ENCODE measurements at regions not wholly inside any gene's neighbourhood (a gene's known extent, or its start where the extent isn't known, plus 50 kb on each side); places are given as distances from the start of the nearest gene placed in this dataset.

GRCh38 chr11:95520369-95521132 lies 269.0 kb downstream of the FAM76B start:
- H3K27me3 ChIP-seq (ENCODE audit: control insufficient read depth in 2 of 2, insufficient read depth in 2 of 2, low read length in 2 of 2) = no peaks in the 10 kb centered on the region
- H3K9me3 ChIP-seq (ENCODE audit: control insufficient read depth in 2 of 2, low read length in 2 of 2) = no peaks in the 10 kb centered on the region
- H3K4me3 ChIP-seq (ENCODE audit: low read length in 2 of 2) = no peak overlapping the region
- H3K36me3 ChIP-seq (ENCODE audit: control insufficient read depth in 2 of 2, insufficient read depth in 2 of 2, low read length in 2 of 2) = no peaks in the 10 kb centered on the region
- no peak overlapping the region for H3K27ac ChIP-seq (ENCODE audit: low read depth in 2 of 2, low read length in 2 of 2)
- no peak overlapping the region for H3K9ac ChIP-seq (ENCODE audit: low read depth in 1 of 2, low read length in 2 of 2)
- no peaks in the 10 kb centered on the region for H3K4me1 ChIP-seq (ENCODE audit: control insufficient read depth in 2 of 2, insufficient read depth in 2 of 2, low read length in 2 of 2)

- H3K4me3 ChIP-seq (ENCODE audit: low read length in 2 of 2) = no peak overlapping the region
- no peak overlapping the region for H3K27ac ChIP-seq (ENCODE audit: low read depth in 2 of 2, low read length in 2 of 2)
- H3K36me3 ChIP-seq (ENCODE audit: control insufficient read depth in 2 of 2, insufficient read depth in 2 of 2, low read length in 2 of 2) = no peaks in the 10 kb centered on the region
- H3K27me3 ChIP-seq (ENCODE audit: control insufficient read depth in 2 of 2, insufficient read depth in 2 of 2, low read length in 2 of 2) = no peaks in the 10 kb centered on the region
- H3K9ac ChIP-seq (ENCODE audit: low read depth in 1 of 2, low read length in 2 of 2) = no peak overlapping the region
- no peaks in the 10 kb centered on the region for H3K9me3 ChIP-seq (ENCODE audit: control insufficient read depth in 2 of 2, low read length in 2 of 2)
- H3K4me1 ChIP-seq (ENCODE audit: control insufficient read depth in 2 of 2, insufficient read depth in 2 of 2, low read length in 2 of 2) = no peaks in the 10 kb centered on the region
Measured at GRCh38 chr11:95519912-95520311, 269.7 kb downstream of the FAM76B start.

- H3K27me3 ChIP-seq (ENCODE audit: control insufficient read depth in 2 of 2, insufficient read depth in 2 of 2, low read length in 2 of 2) = no peaks in the 10 kb centered on the region
- no peaks in the 10 kb centered on the region for H3K36me3 ChIP-seq (ENCODE audit: control insufficient read depth in 2 of 2, insufficient read depth in 2 of 2, low read length in 2 of 2)
- H3K4me3 ChIP-seq (ENCODE audit: low read length in 2 of 2) = no peak overlapping the region
- no peaks in the 10 kb centered on the region for H3K9me3 ChIP-seq (ENCODE audit: control insufficient read depth in 2 of 2, low read length in 2 of 2)
- H3K9ac ChIP-seq (ENCODE audit: low read depth in 1 of 2, low read length in 2 of 2) = no peak overlapping the region
- no peak overlapping the region for H3K27ac ChIP-seq (ENCODE audit: low read depth in 2 of 2, low read length in 2 of 2)
- no peaks in the 10 kb centered on the region for H3K4me1 ChIP-seq (ENCODE audit: control insufficient read depth in 2 of 2, insufficient read depth in 2 of 2, low read length in 2 of 2)
Measured at GRCh38 chr11:95517453-95517852, 272.1 kb downstream of the FAM76B start.

GRCh38 chr11:95516786-95517185 lies 272.8 kb downstream of the FAM76B start:
- H3K9ac ChIP-seq (ENCODE audit: low read depth in 1 of 2, low read length in 2 of 2) = no peak overlapping the region
- no peaks in the 10 kb centered on the region for H3K27me3 ChIP-seq (ENCODE audit: control insufficient read depth in 2 of 2, insufficient read depth in 2 of 2, low read length in 2 of 2)
- H3K9me3 ChIP-seq (ENCODE audit: control insufficient read depth in 2 of 2, low read length in 2 of 2) = no peaks in the 10 kb centered on the region
- H3K36me3 ChIP-seq (ENCODE audit: control insufficient read depth in 2 of 2, insufficient read depth in 2 of 2, low read length in 2 of 2) = no peaks in the 10 kb centered on the region
- no peak overlapping the region for H3K4me3 ChIP-seq (ENCODE audit: low read length in 2 of 2)
- no peak overlapping the region for H3K27ac ChIP-seq (ENCODE audit: low read depth in 2 of 2, low read length in 2 of 2)
- H3K4me1 ChIP-seq (ENCODE audit: control insufficient read depth in 2 of 2, insufficient read depth in 2 of 2, low read length in 2 of 2) = no peaks in the 10 kb centered on the region

GRCh38 chr11:95516175-95516574 lies 273.4 kb downstream of the FAM76B start:
- H3K4me1 ChIP-seq (ENCODE audit: control insufficient read depth in 2 of 2, insufficient read depth in 2 of 2, low read length in 2 of 2) = no peaks in the 10 kb centered on the region
- no peak overlapping the region for H3K9ac ChIP-seq (ENCODE audit: low read depth in 1 of 2, low read length in 2 of 2)
- H3K9me3 ChIP-seq (ENCODE audit: control insufficient read depth in 2 of 2, low read length in 2 of 2) = no peaks in the 10 kb centered on the region
- no peaks in the 10 kb centered on the region for H3K27me3 ChIP-seq (ENCODE audit: control insufficient read depth in 2 of 2, insufficient read depth in 2 of 2, low read length in 2 of 2)
- H3K36me3 ChIP-seq (ENCODE audit: control insufficient read depth in 2 of 2, insufficient read depth in 2 of 2, low read length in 2 of 2) = no peaks in the 10 kb centered on the region
- H3K27ac ChIP-seq (ENCODE audit: low read depth in 2 of 2, low read length in 2 of 2) = no peak overlapping the region
- no peak overlapping the region for H3K4me3 ChIP-seq (ENCODE audit: low read length in 2 of 2)

GRCh38 chr11:95515371-95515770 lies 274.2 kb downstream of the FAM76B start:
- Histone ChIP-seq H3K27ac (ENCODE audit: low read depth in 2 of 2, low read length in 2 of 2) (no peak overlapping the region), H3K36me3 (ENCODE audit: control insufficient read depth in 2 of 2, insufficient read depth in 2 of 2, low read length in 2 of 2) (no peaks in the 10 kb centered on the region), H3K27me3 (ENCODE audit: control insufficient read depth in 2 of 2, insufficient read depth in 2 of 2, low read length in 2 of 2) (no peaks in the 10 kb centered on the region), H3K4me1 (ENCODE audit: control insufficient read depth in 2 of 2, insufficient read depth in 2 of 2, low read length in 2 of 2) (no peaks in the 10 kb centered on the region), H3K4me3 (ENCODE audit: low read length in 2 of 2) (no peak overlapping the region), H3K9me3 (ENCODE audit: control insufficient read depth in 2 of 2, low read length in 2 of 2) (no peaks in the 10 kb centered on the region), H3K9ac (ENCODE audit: low read depth in 1 of 2, low read length in 2 of 2) (no peak overlapping the region)

- Histone ChIP-seq H3K27ac (ENCODE audit: low read depth in 2 of 2, low read length in 2 of 2) (no peak overlapping the region), H3K9me3 (ENCODE audit: control insufficient read depth in 2 of 2, low read length in 2 of 2) (no peaks in the 10 kb centered on the region), H3K4me1 (ENCODE audit: control insufficient read depth in 2 of 2, insufficient read depth in 2 of 2, low read length in 2 of 2) (no peaks in the 10 kb centered on the region), H3K27me3 (ENCODE audit: control insufficient read depth in 2 of 2, insufficient read depth in 2 of 2, low read length in 2 of 2) (no peaks in the 10 kb centered on the region), H3K4me3 (ENCODE audit: low read length in 2 of 2) (no peak overlapping the region), H3K9ac (ENCODE audit: low read depth in 1 of 2, low read length in 2 of 2) (no peak overlapping the region), H3K36me3 (ENCODE audit: control insufficient read depth in 2 of 2, insufficient read depth in 2 of 2, low read length in 2 of 2) (no peaks in the 10 kb centered on the region)
Measured at GRCh38 chr11:95514416-95515110, 275.0 kb downstream of the FAM76B start.

- Histone ChIP-seq H3K27me3 (ENCODE audit: control insufficient read depth in 2 of 2, insufficient read depth in 2 of 2, low read length in 2 of 2) (no peaks in the 10 kb centered on the region), H3K4me1 (ENCODE audit: control insufficient read depth in 2 of 2, insufficient read depth in 2 of 2, low read length in 2 of 2) (no peaks in the 10 kb centered on the region), H3K4me3 (ENCODE audit: low read length in 2 of 2) (no peak overlapping the region), H3K9ac (ENCODE audit: low read depth in 1 of 2, low read length in 2 of 2) (no peak overlapping the region), H3K27ac (ENCODE audit: low read depth in 2 of 2, low read length in 2 of 2) (no peak overlapping the region), H3K36me3 (ENCODE audit: control insufficient read depth in 2 of 2, insufficient read depth in 2 of 2, low read length in 2 of 2) (no peaks in the 10 kb centered on the region), H3K9me3 (ENCODE audit: control insufficient read depth in 2 of 2, low read length in 2 of 2) (no peaks in the 10 kb centered on the region)
Measured at GRCh38 chr11:95512682-95513081, 276.9 kb downstream of the FAM76B start.

GRCh38 chr11:95512177-95512576 lies 277.4 kb downstream of the FAM76B start:
- no peaks in the 10 kb centered on the region for H3K4me1 ChIP-seq (ENCODE audit: control insufficient read depth in 2 of 2, insufficient read depth in 2 of 2, low read length in 2 of 2)
- H3K4me3 ChIP-seq (ENCODE audit: low read length in 2 of 2) = no peak overlapping the region
- H3K27ac ChIP-seq (ENCODE audit: low read depth in 2 of 2, low read length in 2 of 2) = no peak overlapping the region
- H3K36me3 ChIP-seq (ENCODE audit: control insufficient read depth in 2 of 2, insufficient read depth in 2 of 2, low read length in 2 of 2) = no peaks in the 10 kb centered on the region
- H3K27me3 ChIP-seq (ENCODE audit: control insufficient read depth in 2 of 2, insufficient read depth in 2 of 2, low read length in 2 of 2) = no peaks in the 10 kb centered on the region
- H3K9ac ChIP-seq (ENCODE audit: low read depth in 1 of 2, low read length in 2 of 2) = no peak overlapping the region
- H3K9me3 ChIP-seq (ENCODE audit: control insufficient read depth in 2 of 2, low read length in 2 of 2) = no peaks in the 10 kb centered on the region

GRCh38 chr11:95508219-95508890 lies 277.4 kb upstream of the SESN3 start:
- H3K36me3 ChIP-seq (ENCODE audit: control insufficient read depth in 2 of 2, insufficient read depth in 2 of 2, low read length in 2 of 2) = no peaks in the 10 kb centered on the region
- H3K27ac ChIP-seq (ENCODE audit: low read depth in 2 of 2, low read length in 2 of 2) = no peak overlapping the region
- no peaks in the 10 kb centered on the region for H3K27me3 ChIP-seq (ENCODE audit: control insufficient read depth in 2 of 2, insufficient read depth in 2 of 2, low read length in 2 of 2)
- no peaks in the 10 kb centered on the region for H3K4me1 ChIP-seq (ENCODE audit: control insufficient read depth in 2 of 2, insufficient read depth in 2 of 2, low read length in 2 of 2)
- no peak overlapping the region for H3K4me3 ChIP-seq (ENCODE audit: low read length in 2 of 2)
- no peaks in the 10 kb centered on the region for H3K9me3 ChIP-seq (ENCODE audit: control insufficient read depth in 2 of 2, low read length in 2 of 2)
- H3K9ac ChIP-seq (ENCODE audit: low read depth in 1 of 2, low read length in 2 of 2) = no peak overlapping the region
